ENCODE measurements at regions not wholly inside any gene's neighbourhood (a gene's known extent, or its start where the extent isn't known, plus 50 kb on each side); places are given as distances from the start of the nearest gene placed in this dataset.

GRCh38 chr5:131005963-131006684, 158.9 kb downstream of the HINT1 start:
- CTCF ChIA-PET = interaction anchor here (1.1 kb wide), 1 partner anchor 1235 kb away, joined by 3 read pairs; no protein-coding TSS in a partner anchor
- Histone ChIP-seq H3K36me3 (ENCODE audit: control insufficient read depth in 2 of 2, insufficient read depth in 1 of 2, low read length in 2 of 2) (no peaks in the 10 kb centered on the region), H3K4me3 (ENCODE audit: low read depth, low read length) (no peak overlapping the region), H3K27ac (ENCODE audit: extremely low read depth, low read depth, low read length) (no peak overlapping the region), H3K9me3 (ENCODE audit: control insufficient read depth, insufficient read depth, low read depth, low read length) (no peaks in the 10 kb centered on the region), H3K4me1 (ENCODE audit: control insufficient read depth, insufficient read depth, low read length) (no peaks in the 10 kb centered on the region)
- POLR2A ChIA-PET = no interaction called here
- TF ChIP-seq ZNF121 (tag by site-specific recombination; IDR thresholded peaks at IDR 0.05) = no peak
- TF ChIP-seq ZNF132 (tag by site-specific recombination; IDR thresholded peaks at IDR 0.05; ENCODE audit: borderline replicate concordance) = no peak
- no peak for TF ChIP-seq ZNF391 (tag by site-specific recombination; IDR thresholded peaks at IDR 0.05; ENCODE audit: borderline replicate concordance, low read depth)
- TF ChIP-seq ZNF18 (tag by site-specific recombination; IDR thresholded peaks at IDR 0.05) = no peak

GRCh38 chr5:131001507-131001906, 163.5 kb downstream of the HINT1 start:
- no peak overlapping the region for H3K27ac ChIP-seq (ENCODE audit: extremely low read depth, low read depth, low read length)
- no peaks in the 10 kb centered on the region for H3K4me1 ChIP-seq (ENCODE audit: control insufficient read depth, insufficient read depth, low read length)
- ChIA-PET CTCF (no interaction called here), POLR2A (no interaction called here)
- H3K4me3 ChIP-seq (ENCODE audit: low read depth, low read length) = no peak overlapping the region
- TF ChIP-seq ZNF350 (tag by site-specific recombination; IDR thresholded peaks at IDR 0.05) = no peak
- TF ChIP-seq ZNF701 (tag by site-specific recombination; IDR thresholded peaks at IDR 0.05) = no peak
- no peak for TF ChIP-seq YY1 (tag by site-specific recombination; IDR thresholded peaks at IDR 0.05)
- no peak for TF ChIP-seq ZNF488 (tag by site-specific recombination; IDR thresholded peaks at IDR 0.05)
- no peaks in the 10 kb centered on the region for H3K9me3 ChIP-seq (ENCODE audit: control insufficient read depth, insufficient read depth, low read depth, low read length)
- no peaks in the 10 kb centered on the region for H3K36me3 ChIP-seq (ENCODE audit: control insufficient read depth in 2 of 2, insufficient read depth in 1 of 2, low read length in 2 of 2)

GRCh38 chr5:131000289-131000688, 164.8 kb downstream of the HINT1 start:
- CTCF ChIA-PET = no interaction called here
- no peaks in the 10 kb centered on the region for H3K9me3 ChIP-seq (ENCODE audit: control insufficient read depth, insufficient read depth, low read depth, low read length)

More at GRCh38 chr5:131000289-131000688, 164.8 kb downstream of the HINT1 start:
- H3K4me1 ChIP-seq (ENCODE audit: control insufficient read depth, insufficient read depth, low read length) = no peaks in the 10 kb centered on the region
- H3K36me3 ChIP-seq (ENCODE audit: control insufficient read depth in 2 of 2, insufficient read depth in 1 of 2, low read length in 2 of 2) = no peaks in the 10 kb centered on the region
- H3K4me3 ChIP-seq (ENCODE audit: low read depth, low read length) = no peak overlapping the region
- H3K27ac ChIP-seq (ENCODE audit: extremely low read depth, low read depth, low read length) = no peak overlapping the region
- POLR2A ChIA-PET = no interaction called here
- TF ChIP-seq ZNF239 (tag by site-specific recombination; IDR thresholded peaks at IDR 0.05) (no peak), ZNF510 (tag by site-specific recombination; IDR thresholded peaks at IDR 0.05; ENCODE audit: insufficient replicate concordance) (no peak), ZNF174 (tag by site-specific recombination; IDR thresholded peaks at IDR 0.05) (no peak), ZSCAN4 (tag by site-specific recombination; IDR thresholded peaks at IDR 0.05) (no peak), HIC1 (tag by site-specific recombination; IDR thresholded peaks at IDR 0.05) (no peak), PRDM10 (tag by site-specific recombination; IDR thresholded peaks at IDR 0.05) (no peak), ZNF146 (tag by site-specific recombination; IDR thresholded peaks at IDR 0.05) (no peak)
